H1 (cell line): ENCODE measurements at regions not wholly inside any gene's neighbourhood (a gene's known extent, or its start where the extent isn't known, plus 50 kb on each side); places are given as distances from the start of the nearest gene placed in this dataset.

Source experiments
- CBX8 ChIP-seq: fragments of 300-800, 300-1000 bp; sonication (generic); IDR thresholded peaks from 2 replicates; pipeline ENCODE4 v1.7.1; 2016; ENCODE audit warnings: low read depth, low read length, borderline replicate concordance
- PHF8 ChIP-seq: fragments of 200-600 bp; sonication (generic); conservative IDR thresholded peaks from 2 replicates; pipeline ENCODE4 v1.7.1; 2012; ENCODE audit warnings: low read depth, mild to moderate bottlenecking, inconsistent platforms, low read length, moderate library complexity
- SIX5 ChIP-seq: IDR thresholded peaks from 2 replicates; pipeline ENCODE4 v1.6.1; 2011; ENCODE audit warnings: mild to moderate bottlenecking, low read depth, low read length

DNA sequence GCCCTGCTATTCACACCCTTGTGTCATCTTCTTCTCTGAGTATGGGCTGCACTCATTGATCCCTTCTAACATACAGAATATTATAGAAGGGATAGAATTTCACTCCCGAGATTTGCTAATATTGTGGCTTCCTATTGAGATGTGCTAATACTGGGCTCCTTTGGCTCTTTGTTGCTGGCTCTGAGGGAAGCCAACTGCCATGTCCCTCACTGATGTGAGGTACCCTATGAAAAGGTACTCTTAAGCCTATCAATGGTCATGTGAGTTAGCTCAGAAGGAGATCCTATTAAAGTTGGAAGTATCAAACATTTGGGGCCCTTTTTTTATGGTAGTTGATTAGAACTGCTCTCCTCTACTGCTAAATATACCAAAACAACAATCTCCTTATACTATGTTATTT lies 665.2 kb upstream of the ZWINT start (continued):
- TF ChIP-seq CBX8 = no peak
- TF ChIP-seq SIX5 = no peak
- TF ChIP-seq PHF8 = no peak
